ENCODE measurements at regions not wholly inside any gene's neighbourhood (a gene's known extent, or its start where the extent isn't known, plus 50 kb on each side); places are given as distances from the start of the nearest gene placed in this dataset.

DNA sequence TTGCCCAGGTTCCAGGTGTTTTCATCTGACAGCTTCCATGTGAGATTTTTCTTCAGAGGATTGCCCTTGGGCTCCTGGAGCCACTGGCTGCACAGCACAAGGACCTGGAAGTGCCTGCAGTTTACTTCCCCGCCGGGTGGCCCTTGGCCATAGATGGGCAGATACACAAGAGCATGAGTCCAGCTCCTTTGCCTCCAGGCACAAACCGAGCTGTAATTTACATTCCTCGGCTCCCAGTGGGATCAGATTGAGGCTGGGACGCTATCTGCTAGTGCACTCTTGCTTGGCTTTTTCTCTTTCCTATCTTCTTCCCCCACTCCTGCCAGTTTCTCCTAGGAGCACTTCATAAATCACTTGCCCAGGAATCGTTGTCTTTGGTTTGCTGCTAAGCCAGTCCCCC lies 85.4 kb upstream of the RALY start:
- no peaks in the 10 kb centered on the region for H3K36me3 Mint-ChIP-seq (ENCODE audit: low read depth)
- H3K27ac Mint-ChIP-seq, result no peak overlapping the region
- peaks cover 20% of the 10 kb centered on the region for H3K27me3 Mint-ChIP-seq (ENCODE audit: low read depth)
- no peaks in the 10 kb centered on the region for H3K4me1 Mint-ChIP-seq (ENCODE audit: low read depth)
- H3K4me3 Mint-ChIP-seq, result no peak overlapping the region
- no peak for DNase-seq (ENCODE audit: low spot score)
- H3K9me3 Mint-ChIP-seq, result no peaks in the 10 kb centered on the region

DNA sequence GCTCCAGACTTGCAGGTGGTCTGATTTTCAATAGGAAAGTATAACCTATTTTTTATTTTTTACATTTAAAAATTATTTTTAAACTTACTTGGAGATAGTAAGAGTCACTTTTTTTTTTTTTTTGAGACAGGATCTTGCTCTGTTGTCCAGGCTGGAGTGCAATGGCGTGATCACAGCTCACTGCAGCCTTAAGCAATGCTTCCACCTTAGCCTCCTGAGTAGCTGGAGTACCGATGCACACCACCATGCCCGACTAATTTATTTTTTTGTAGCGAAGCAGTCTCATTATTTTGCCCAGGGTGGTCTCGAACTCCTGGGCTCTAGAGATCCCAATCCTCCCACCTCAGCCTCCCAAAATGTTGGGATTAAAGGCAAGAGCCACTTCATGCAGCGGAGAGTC lies 84.8 kb upstream of the RALY start:
- Mint-ChIP-seq H3K36me3 (ENCODE audit: low read depth) (no peaks in the 10 kb centered on the region), H3K9me3 (no peaks in the 10 kb centered on the region), H3K4me1 (ENCODE audit: low read depth) (no peaks in the 10 kb centered on the region), H3K4me3 (no peak overlapping the region), H3K27ac (no peak overlapping the region), H3K27me3 (ENCODE audit: low read depth) (peaks cover 20% of the 10 kb centered on the region)
- no peak for DNase-seq (ENCODE audit: low spot score)

DNA sequence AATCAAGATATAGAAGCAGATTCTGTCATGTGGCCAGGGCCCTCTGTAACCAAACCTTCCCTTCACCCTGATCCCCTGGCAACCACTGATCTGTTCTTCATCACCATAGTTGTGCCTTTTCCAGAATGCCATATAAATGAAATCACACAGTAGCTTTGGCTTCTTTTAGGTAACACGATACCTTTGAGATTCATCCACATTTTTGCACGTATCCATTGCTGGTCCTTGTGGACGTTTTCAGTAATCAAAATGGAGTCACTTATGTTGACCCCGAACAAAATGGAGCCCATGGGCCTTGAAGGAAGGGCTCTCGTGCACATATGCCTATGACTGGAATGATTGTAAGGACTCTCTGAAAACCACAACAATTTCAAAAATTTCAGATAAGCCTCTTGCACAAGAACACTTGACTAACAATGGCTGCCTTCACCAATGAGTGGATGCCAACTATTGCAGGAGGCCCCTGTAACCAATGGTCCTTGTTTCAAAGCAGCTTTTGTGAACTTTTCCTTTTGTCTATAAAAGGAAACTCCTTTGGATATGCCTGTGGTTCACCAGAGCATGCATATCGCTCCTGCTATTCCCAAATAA lies 84.3 kb upstream of the RALY start:
- DNase-seq (ENCODE audit: low spot score), result no peak
- no peak overlapping the region for H3K4me3 Mint-ChIP-seq
- H3K27ac Mint-ChIP-seq, result no peak overlapping the region
- H3K9me3 Mint-ChIP-seq, result no peaks in the 10 kb centered on the region
- no peaks in the 10 kb centered on the region for H3K4me1 Mint-ChIP-seq (ENCODE audit: low read depth)
- no peaks in the 10 kb centered on the region for H3K36me3 Mint-ChIP-seq (ENCODE audit: low read depth)
- peaks cover 20% of the 10 kb centered on the region for H3K27me3 Mint-ChIP-seq (ENCODE audit: low read depth)

DNA sequence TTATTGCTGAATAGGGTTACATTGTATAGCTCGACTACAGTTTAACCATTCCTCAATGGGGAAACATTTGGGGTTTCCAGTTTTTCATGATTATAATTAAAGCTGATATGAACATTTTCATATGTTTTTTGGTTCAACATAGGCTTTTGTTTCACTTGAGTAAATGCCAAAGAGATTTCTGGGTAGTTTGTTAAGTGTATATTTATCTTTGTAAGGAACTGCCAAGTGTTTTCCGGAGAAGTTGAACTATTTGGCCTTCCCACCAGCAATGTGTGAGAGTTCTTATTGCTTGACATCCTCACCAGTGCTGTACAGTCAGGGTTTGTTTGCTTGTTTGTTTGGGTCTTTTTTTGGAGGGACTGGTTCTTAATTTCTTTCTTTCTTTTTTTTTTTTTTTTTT lies 83.7 kb upstream of the RALY start:
- Mint-ChIP-seq H3K36me3 (ENCODE audit: low read depth) (no peaks in the 10 kb centered on the region), H3K4me3 (no peak overlapping the region), H3K9me3 (no peaks in the 10 kb centered on the region), H3K27ac (no peak overlapping the region), H3K4me1 (ENCODE audit: low read depth) (peaks cover 3% of the 10 kb centered on the region), H3K27me3 (ENCODE audit: low read depth) (peaks cover 20% of the 10 kb centered on the region)
- no peak for DNase-seq (ENCODE audit: low spot score)

DNA sequence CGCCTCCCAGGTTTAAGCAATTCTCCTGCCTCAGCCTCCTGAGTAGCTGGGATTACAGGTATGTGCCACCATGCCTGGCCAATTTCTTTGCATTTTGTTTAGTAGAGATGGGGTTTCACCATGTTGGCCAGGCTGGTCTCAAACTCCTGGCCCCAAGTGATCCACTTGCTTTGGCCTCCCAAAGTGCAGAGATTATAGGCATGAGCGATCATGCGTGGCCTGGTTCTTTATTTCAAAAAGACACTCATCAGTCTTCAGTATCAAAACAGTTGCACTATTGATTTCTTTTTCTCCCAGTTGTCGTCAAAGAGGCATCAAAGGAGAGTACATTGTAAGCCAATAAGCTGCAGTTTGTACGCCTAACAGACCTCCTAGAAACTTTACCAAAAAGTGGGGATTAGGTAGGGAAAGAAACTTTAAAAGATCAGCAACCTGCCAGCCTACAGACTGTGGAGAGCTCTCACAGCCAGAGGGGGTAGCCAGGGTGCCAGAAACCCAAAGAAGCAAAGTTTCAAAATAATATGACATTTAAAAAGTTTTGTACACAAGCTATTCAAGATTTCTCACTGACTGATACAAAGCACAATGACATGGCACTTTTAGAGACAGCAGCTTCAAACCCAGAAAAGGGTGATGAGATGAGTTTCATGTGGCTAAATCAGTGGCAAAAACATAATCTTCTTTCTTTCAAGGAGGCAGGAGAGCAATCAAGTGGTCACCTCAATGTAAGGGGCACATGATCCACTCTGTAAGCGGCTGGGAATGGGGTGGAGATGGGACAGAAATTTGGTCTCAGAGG lies 83.0 kb upstream of the RALY start:
- no peak overlapping the region for H3K4me3 Mint-ChIP-seq
- H3K36me3 Mint-ChIP-seq (ENCODE audit: low read depth), result no peaks in the 10 kb centered on the region
- H3K27me3 Mint-ChIP-seq (ENCODE audit: low read depth), result peaks cover 20% of the 10 kb centered on the region
- no peak overlapping the region for H3K27ac Mint-ChIP-seq
- H3K9me3 Mint-ChIP-seq, result no peaks in the 10 kb centered on the region
- peaks cover 9% of the 10 kb centered on the region for H3K4me1 Mint-ChIP-seq (ENCODE audit: low read depth)
- DNase-seq (ENCODE audit: low spot score), result no peak

- H3K4me1 Mint-ChIP-seq (ENCODE audit: low read depth), result peaks cover 13% of the 10 kb centered on the region
- H3K36me3 Mint-ChIP-seq (ENCODE audit: low read depth), result no peaks in the 10 kb centered on the region
- DNase-seq (ENCODE audit: low spot score), result no peak
- H3K9me3 Mint-ChIP-seq, result no peaks in the 10 kb centered on the region
- peaks cover 14% of the 10 kb centered on the region for H3K27me3 Mint-ChIP-seq (ENCODE audit: low read depth)
- no peak overlapping the region for H3K4me3 Mint-ChIP-seq
- no peak overlapping the region for H3K27ac Mint-ChIP-seq
Observed at GRCh38 chr20:33914919-33915318, 78.8 kb upstream of the RALY start.

DNA sequence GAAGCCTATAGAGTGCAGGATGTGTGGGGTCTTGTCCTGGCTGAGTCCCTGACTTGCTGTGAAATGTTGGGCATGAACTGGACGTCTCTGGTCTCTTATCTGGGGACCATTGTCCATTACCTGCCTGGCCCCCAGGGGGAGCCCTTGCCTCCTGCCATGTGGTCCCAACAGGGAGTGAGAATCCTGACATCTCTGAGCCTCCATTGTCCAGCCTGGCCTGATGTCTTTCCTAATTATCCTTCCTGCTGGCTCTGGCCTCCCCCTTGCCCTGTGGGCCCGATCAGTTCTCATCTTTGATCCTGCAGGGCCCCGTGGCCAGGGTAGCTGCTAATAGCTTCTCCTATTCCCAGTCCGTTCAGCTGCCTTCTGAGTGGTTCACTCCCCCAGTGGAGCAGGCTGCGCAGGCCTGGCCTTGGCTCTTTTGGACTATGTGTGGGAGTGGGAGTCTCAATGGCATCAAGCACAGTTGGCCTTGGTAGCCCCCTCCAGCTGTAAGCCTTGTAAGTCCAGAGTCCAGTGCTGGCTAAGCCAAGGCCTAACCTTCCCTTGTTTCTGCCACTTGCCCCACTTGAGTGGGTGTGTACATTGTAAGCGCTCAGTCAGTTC lies 77.9 kb upstream of the RALY start:
- H3K4me3 Mint-ChIP-seq, result no peak overlapping the region

GRCh38 chr20:33916768-33917167 lies 76.9 kb upstream of the RALY start:
- H3K4me3 Mint-ChIP-seq, result no peak overlapping the region
- no peaks in the 10 kb centered on the region for H3K9me3 Mint-ChIP-seq
- no peaks in the 10 kb centered on the region for H3K36me3 Mint-ChIP-seq (ENCODE audit: low read depth)
- peaks cover 8% of the 10 kb centered on the region for H3K27me3 Mint-ChIP-seq (ENCODE audit: low read depth)
- no peak for DNase-seq (ENCODE audit: low spot score)
- H3K27ac Mint-ChIP-seq, result no peak overlapping the region
- peaks cover 13% of the 10 kb centered on the region for H3K4me1 Mint-ChIP-seq (ENCODE audit: low read depth)

More for the DNA sequence above, 77.9 kb upstream of the RALY start:
- Mint-ChIP-seq H3K4me1 (ENCODE audit: low read depth) (peaks cover 13% of the 10 kb centered on the region), H3K27ac (no peak overlapping the region), H3K27me3 (ENCODE audit: low read depth) (peaks cover 11% of the 10 kb centered on the region), H3K9me3 (no peaks in the 10 kb centered on the region), H3K36me3 (ENCODE audit: low read depth) (no peaks in the 10 kb centered on the region)
- DNase-seq (ENCODE audit: low spot score), result peak; percentile 32

DNA sequence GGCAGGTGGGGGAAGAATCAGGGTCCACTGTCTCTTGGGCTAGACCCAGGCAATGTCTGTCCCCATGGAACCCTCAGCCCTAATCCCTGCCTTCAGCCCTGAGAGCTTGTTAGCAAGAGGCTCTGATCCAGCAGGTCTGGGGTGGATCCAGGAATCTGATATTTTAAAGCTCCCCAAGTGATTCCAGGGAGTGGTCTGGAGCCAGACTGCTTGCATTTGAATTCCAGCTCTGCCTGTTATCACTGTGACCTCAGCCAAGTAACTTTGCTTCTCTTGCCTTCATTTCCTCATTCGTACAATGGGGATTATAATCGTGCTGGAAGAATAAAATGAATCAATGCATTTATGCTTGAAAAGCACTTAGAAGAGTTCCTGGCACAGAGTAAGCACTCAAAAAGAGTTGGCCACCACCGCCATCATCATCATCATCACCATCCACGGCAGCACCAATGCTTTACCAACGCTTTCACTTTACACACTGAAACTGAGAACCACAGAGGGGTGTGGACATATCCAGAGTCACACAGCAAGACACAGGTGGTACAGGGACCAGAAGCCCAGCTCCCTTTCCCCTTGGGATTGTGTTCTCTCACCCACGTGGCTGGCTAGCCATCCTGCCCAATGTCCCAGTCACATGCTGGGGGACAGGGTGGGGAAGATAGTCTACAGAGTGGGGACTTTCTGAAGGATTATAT lies 75.7 kb upstream of the RALY start:
- Mint-ChIP-seq H3K27ac (no peak overlapping the region), H3K4me1 (ENCODE audit: low read depth) (peaks cover 13% of the 10 kb centered on the region), H3K27me3 (ENCODE audit: low read depth) (peaks cover 4% of the 10 kb centered on the region), H3K9me3 (no peaks in the 10 kb centered on the region), H3K4me3 (no peak overlapping the region), H3K36me3 (ENCODE audit: low read depth) (no peaks in the 10 kb centered on the region)
- no peak for DNase-seq (ENCODE audit: low spot score)

- peaks cover 13% of the 10 kb centered on the region for H3K4me1 Mint-ChIP-seq (ENCODE audit: low read depth)
- no peak overlapping the region for H3K4me3 Mint-ChIP-seq
- no peak for DNase-seq (ENCODE audit: low spot score)
- H3K36me3 Mint-ChIP-seq (ENCODE audit: low read depth), result no peaks in the 10 kb centered on the region
- no peak overlapping the region for H3K27ac Mint-ChIP-seq
- no peaks in the 10 kb centered on the region for H3K9me3 Mint-ChIP-seq
- H3K27me3 Mint-ChIP-seq (ENCODE audit: low read depth), result peaks cover 4% of the 10 kb centered on the region
Observed at GRCh38 chr20:33918662-33919061, 75.0 kb upstream of the RALY start.

- H3K27me3 Mint-ChIP-seq (ENCODE audit: low read depth), result peaks cover 4% of the 10 kb centered on the region
- H3K36me3 Mint-ChIP-seq (ENCODE audit: low read depth), result no peaks in the 10 kb centered on the region
- no peaks in the 10 kb centered on the region for H3K9me3 Mint-ChIP-seq
- no peak overlapping the region for H3K27ac Mint-ChIP-seq
- no peak overlapping the region for H3K4me3 Mint-ChIP-seq
- no peak for DNase-seq (ENCODE audit: low spot score)
- H3K4me1 Mint-ChIP-seq (ENCODE audit: low read depth), result peaks cover 13% of the 10 kb centered on the region
Observed at GRCh38 chr20:33919653-33920052, 74.1 kb upstream of the RALY start.

GRCh38 chr20:33922224-33922623 lies 71.5 kb upstream of the RALY start:
- peaks cover 4% of the 10 kb centered on the region for H3K4me1 Mint-ChIP-seq (ENCODE audit: low read depth)
- peaks cover 6% of the 10 kb centered on the region for H3K27me3 Mint-ChIP-seq (ENCODE audit: low read depth)
- H3K4me3 Mint-ChIP-seq, result no peak overlapping the region
- H3K27ac Mint-ChIP-seq, result no peak overlapping the region
- DNase-seq (ENCODE audit: low spot score), result no peak
- H3K9me3 Mint-ChIP-seq, result no peaks in the 10 kb centered on the region
- no peaks in the 10 kb centered on the region for H3K36me3 Mint-ChIP-seq (ENCODE audit: low read depth)

GRCh38 chr20:33923740-33924139 lies 70.0 kb upstream of the RALY start:
- H3K27ac Mint-ChIP-seq, result no peak overlapping the region
- no peak overlapping the region for H3K4me3 Mint-ChIP-seq
- H3K9me3 Mint-ChIP-seq, result no peaks in the 10 kb centered on the region
- no peaks in the 10 kb centered on the region for H3K4me1 Mint-ChIP-seq (ENCODE audit: low read depth)
- no peaks in the 10 kb centered on the region for H3K36me3 Mint-ChIP-seq (ENCODE audit: low read depth)
- DNase-seq (ENCODE audit: low spot score), result no peak
- peaks cover 6% of the 10 kb centered on the region for H3K27me3 Mint-ChIP-seq (ENCODE audit: low read depth)

DNA sequence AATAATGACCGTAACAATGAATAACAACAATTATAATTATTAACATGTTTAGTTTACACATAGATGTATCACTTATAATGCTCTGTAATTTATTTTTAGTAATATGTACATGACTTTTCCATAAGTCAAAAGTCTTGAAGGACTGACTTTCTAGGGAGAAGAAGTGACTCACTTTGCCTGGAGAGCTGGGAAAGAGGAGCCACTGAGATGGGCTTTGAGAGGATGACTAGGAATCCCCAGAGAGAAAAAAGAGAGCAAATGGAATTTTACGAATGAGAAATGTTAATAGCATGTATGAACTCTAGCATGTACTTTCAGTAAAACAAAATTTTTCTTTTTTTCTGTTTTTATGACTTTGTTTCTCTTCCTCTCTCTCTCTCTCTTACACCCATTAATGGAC lies 67.8 kb upstream of the RALY start:
- Mint-ChIP-seq H3K27ac (no peak overlapping the region), H3K36me3 (ENCODE audit: low read depth) (no peaks in the 10 kb centered on the region), H3K4me1 (ENCODE audit: low read depth) (no peaks in the 10 kb centered on the region), H3K9me3 (no peaks in the 10 kb centered on the region), H3K4me3 (no peak overlapping the region), H3K27me3 (ENCODE audit: low read depth) (peaks cover 4% of the 10 kb centered on the region)
- DNase-seq (ENCODE audit: low spot score), result no peak

Data from T-helper 2 cell treated with Interferon-gamma antibody and Interleukin-4, amounts not matched to agents 5 μg/mL and 100 μg/mL, for 36 hours (primary cell).